WI38 (cell line): ENCODE measurements at regions not wholly inside any gene's neighbourhood (a gene's known extent, or its start where the extent isn't known, plus 50 kb on each side); places are given as distances from the start of the nearest gene placed in this dataset.

ENCODE experiments used
- H3K4me3 ChIP-seq: 2 replicates; pipeline ENCODE4 v1.5.1; 2011; ENCODE audit warnings: low read depth, mild to moderate bottlenecking, control low read depth, low read length
- CTCF ChIP-seq: IDR thresholded peaks from 2 replicates; pipeline ENCODE4 v1.5.1; 2012; ENCODE audit warnings: low read depth, mild to moderate bottlenecking, control low read depth, low read length

GRCh38 chr9:134522502-134522848 is 119.1 kb upstream of the COL5A1 start:
- H3K4me3 ChIP-seq = no peak overlapping the region
- TF ChIP-seq CTCF = no peak

GRCh38 chr9:134522976-134523375 is 118.6 kb upstream of the COL5A1 start:
- H3K4me3 ChIP-seq = no peak overlapping the region
- TF ChIP-seq CTCF = no peak

GRCh38 chr9:134525070-134525815 is 116.4 kb upstream of the COL5A1 start:
- no peak for TF ChIP-seq CTCF
- no peak overlapping the region for H3K4me3 ChIP-seq

GRCh38 chr9:134525841-134526583 is 115.6 kb upstream of the COL5A1 start:
- no peak overlapping the region for H3K4me3 ChIP-seq
- no peak for TF ChIP-seq CTCF

GRCh38 chr9:134526584-134527477 is 114.8 kb upstream of the COL5A1 start:
- no peak for TF ChIP-seq CTCF
- no peak overlapping the region for H3K4me3 ChIP-seq

GRCh38 chr9:134530724-134531123 is 110.9 kb upstream of the COL5A1 start:
- TF ChIP-seq CTCF = no peak
- no peak overlapping the region for H3K4me3 ChIP-seq
